ENCODE measurements at regions not wholly inside any gene's neighbourhood (a gene's known extent, or its start where the extent isn't known, plus 50 kb on each side); places are given as distances from the start of the nearest gene placed in this dataset.

DNA sequence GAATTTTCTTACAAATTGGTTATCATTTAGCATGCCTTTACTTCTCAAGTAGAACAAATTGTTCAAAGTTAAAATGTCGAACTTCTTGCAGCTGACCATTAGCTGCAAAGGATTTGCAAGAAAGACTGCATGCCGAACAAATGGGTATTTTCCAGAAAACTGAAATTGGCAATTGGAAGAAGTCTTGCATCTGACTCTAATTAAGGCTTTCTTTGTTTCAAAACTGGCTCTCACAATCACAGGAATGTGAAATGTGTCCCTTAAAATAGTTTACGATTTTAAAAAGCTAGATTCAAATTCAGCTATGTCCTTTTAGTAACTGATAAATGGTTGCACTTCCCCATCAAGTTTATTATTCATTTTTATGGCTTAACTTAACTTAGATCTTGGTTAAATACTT, 207.9 kb downstream of the ARL4A start:
- TF ChIP-seq, protein P1, sequence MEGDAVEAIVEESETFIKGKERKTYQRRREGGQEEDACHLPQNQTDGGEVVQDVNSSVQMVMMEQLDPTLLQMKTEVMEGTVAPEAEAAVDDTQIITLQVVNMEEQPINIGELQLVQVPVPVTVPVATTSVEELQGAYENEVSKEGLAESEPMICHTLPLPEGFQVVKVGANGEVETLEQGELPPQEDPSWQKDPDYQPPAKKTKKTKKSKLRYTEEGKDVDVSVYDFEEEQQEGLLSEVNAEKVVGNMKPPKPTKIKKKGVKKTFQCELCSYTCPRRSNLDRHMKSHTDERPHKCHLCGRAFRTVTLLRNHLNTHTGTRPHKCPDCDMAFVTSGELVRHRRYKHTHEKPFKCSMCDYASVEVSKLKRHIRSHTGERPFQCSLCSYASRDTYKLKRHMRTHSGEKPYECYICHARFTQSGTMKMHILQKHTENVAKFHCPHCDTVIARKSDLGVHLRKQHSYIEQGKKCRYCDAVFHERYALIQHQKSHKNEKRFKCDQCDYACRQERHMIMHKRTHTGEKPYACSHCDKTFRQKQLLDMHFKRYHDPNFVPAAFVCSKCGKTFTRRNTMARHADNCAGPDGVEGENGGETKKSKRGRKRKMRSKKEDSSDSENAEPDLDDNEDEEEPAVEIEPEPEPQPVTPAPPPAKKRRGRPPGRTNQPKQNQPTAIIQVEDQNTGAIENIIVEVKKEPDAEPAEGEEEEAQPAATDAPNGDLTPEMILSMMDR (IDR thresholded peaks at IDR 0.05; ENCODE audit: insufficient read depth, low read length, poor library complexity, severe bottlenecking), result no peak
- no peak for TF ChIP-seq EZH2phosphoT487 (conservative IDR thresholded peaks at IDR 0.05; ENCODE audit: low read length)

Data from SU-DHL-6 (cell line).